GM06990 (cell line): ENCODE measurements at regions not wholly inside any gene's neighbourhood (a gene's known extent, or its start where the extent isn't known, plus 50 kb on each side); places are given as distances from the start of the nearest gene placed in this dataset.

Experiments used
- DNase-seq: peaks from one replicate; pipeline ENCODE4 v3.0.0-alpha.2; 2011; ENCODE audit not compliant: insufficient read length; ENCODE audit errors: extremely low read depth
- H3K27me3 ChIP-seq: replicated peaks from 2 replicates; pipeline ENCODE4 v1.6.0; 2011; ENCODE audit warnings: low read length; ENCODE audit not compliant: control insufficient read depth, insufficient read depth
- H3K36me3 ChIP-seq: 2 replicates; pipeline ENCODE4 v1.5.1; 2011; ENCODE audit warnings: low read length; ENCODE audit not compliant: control insufficient read depth, insufficient read depth
- H3K4me3 ChIP-seq: replicated peaks from 2 replicates; pipeline ENCODE4 v1.5.1; 2011; ENCODE audit warnings: low read depth, mild to moderate bottlenecking, control low read depth, low read length
- TF ChIP-seq, protein P1 (sequence below): IDR thresholded peaks from 2 replicates; pipeline ENCODE4 v1.5.1; 2011; ENCODE audit warnings: low read length, control low read depth, mild to moderate bottlenecking, inconsistent platforms; ENCODE audit not compliant: insufficient read depth, poor library complexity, severe bottlenecking

DNA sequence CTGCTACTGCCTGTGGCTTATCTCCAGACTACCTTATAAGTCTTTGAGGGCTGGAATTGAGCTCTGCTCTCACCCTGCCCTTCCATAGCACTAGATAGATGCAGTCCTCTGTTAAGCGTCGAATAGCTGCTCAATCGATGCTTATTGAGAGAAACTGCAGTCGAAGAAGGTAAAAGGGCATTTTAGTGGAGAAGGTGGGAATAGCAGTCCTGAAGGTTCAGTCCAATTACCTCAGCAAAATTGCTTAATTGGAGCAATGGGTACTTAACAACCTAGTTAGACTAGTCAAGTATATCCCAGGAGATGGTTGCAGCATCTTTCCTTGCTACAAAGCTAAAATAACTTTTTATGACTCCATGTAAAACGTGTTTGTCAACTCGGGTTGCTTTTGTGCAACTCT, 66.8 kb upstream of the NT5E start:
- Histone ChIP-seq H3K27me3 (no peaks in the 10 kb centered on the region), H3K36me3 (no peaks in the 10 kb centered on the region), H3K4me3 (no peak overlapping the region)
- TF ChIP-seq, protein P1, sequence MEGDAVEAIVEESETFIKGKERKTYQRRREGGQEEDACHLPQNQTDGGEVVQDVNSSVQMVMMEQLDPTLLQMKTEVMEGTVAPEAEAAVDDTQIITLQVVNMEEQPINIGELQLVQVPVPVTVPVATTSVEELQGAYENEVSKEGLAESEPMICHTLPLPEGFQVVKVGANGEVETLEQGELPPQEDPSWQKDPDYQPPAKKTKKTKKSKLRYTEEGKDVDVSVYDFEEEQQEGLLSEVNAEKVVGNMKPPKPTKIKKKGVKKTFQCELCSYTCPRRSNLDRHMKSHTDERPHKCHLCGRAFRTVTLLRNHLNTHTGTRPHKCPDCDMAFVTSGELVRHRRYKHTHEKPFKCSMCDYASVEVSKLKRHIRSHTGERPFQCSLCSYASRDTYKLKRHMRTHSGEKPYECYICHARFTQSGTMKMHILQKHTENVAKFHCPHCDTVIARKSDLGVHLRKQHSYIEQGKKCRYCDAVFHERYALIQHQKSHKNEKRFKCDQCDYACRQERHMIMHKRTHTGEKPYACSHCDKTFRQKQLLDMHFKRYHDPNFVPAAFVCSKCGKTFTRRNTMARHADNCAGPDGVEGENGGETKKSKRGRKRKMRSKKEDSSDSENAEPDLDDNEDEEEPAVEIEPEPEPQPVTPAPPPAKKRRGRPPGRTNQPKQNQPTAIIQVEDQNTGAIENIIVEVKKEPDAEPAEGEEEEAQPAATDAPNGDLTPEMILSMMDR = no peak
- DNase-seq = no peak

DNA sequence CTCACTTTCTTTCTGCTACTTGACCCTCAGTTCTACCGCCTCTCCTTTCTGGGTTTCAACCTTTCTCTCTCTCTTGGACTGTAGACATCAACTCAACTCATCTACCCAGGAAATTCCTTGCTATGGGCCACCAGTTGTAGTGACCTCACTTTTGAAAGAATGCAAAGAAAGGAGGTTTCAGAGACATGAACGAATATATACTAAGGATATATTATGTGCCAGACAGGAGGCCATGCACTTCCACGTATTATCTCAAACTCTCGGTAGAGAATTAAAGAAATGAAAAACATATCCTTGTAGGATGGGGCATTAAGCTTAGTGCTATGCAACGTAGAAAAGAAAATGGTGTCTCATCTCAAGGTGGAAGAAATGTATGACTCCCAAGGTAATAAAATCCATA, 67.3 kb upstream of the NT5E start:
- Histone ChIP-seq H3K36me3 (no peaks in the 10 kb centered on the region), H3K4me3 (no peak overlapping the region), H3K27me3 (no peaks in the 10 kb centered on the region)
- TF ChIP-seq, protein P1 = no peak
- no peak for DNase-seq

DNA sequence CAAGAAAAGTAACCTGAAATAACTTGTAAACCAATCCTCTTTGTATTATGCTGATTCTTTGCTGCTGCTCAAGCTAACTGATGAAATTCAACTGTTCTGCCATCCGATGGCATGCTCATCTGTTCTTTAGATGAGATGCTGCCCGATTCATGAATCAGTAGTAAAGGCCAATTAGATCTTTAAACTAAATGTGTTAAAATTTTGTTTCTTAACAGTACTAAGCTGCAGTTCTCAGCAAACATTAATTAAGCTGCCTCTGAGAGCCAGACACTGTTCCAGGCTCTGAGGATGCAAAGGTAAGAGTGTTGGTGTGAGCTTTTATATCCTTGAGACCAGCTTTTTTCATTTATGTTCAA, 77.0 kb upstream of the NT5E start:
- Histone ChIP-seq H3K4me3 (no peak overlapping the region), H3K27me3 (no peaks in the 10 kb centered on the region), H3K36me3 (no peaks in the 10 kb centered on the region)
- no peak for DNase-seq
- TF ChIP-seq, protein P1 = no peak

DNA sequence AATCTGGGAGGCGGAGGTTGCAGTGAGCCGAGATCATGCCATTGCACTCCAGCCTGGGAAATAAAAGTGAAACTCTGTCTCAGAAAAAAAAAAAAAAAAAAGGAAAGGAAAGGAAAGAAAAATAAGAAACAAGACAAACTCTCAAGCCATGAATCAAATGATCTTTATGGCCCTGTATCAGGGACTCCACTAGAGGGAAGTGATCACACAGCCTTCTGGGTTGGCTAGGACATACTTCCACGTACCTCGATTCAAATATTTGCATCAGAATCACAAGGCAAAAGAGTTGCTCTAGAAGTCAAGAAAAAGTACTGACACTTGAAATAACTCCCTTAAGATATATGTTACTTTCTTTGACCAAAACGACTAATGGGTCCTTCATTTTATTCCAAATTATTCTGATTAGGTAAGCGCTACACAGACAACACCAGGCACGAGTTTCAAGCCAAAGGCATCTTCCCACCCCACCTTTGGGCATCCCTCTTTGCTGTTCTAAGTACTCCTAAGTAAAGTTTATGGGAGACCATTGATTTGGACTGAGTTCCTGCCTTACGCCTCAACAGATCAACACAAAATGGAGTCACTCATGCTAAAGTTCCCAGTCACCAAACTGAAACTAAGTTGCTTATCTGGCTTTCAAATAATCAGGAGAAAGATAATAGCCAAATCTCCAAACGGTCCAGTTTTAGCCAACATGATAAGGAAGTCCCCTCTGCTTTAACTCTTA, 77.5 kb upstream of the NT5E start:
- Histone ChIP-seq H3K36me3 (no peaks in the 10 kb centered on the region), H3K4me3 (no peak overlapping the region), H3K27me3 (no peaks in the 10 kb centered on the region)
- TF ChIP-seq, protein P1 = peak; percentile 33
- DNase-seq = no peak

DNA sequence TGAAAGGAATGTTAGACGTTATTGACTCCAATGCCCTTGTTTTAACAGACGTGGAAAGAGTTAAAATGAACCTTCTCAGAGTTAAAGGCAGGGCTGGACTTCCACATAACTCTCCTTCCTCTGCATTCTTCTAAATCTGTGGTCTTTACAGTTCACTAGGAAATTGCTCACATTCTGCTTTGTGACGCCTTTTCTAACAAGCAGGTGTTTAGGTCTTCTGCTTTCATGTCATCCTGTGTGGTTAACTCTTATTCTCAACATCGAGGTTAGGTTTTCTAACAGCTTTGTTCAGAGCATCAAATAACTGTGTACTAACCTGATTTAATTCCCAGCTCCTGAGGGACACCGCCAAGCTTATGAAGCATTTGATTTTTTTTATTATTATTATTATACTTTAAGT, 81.3 kb upstream of the NT5E start:
- DNase-seq = peak; percentile 8
- H3K27me3 ChIP-seq = no peaks in the 10 kb centered on the region
- TF ChIP-seq, protein P1 = no peak
- H3K4me3 ChIP-seq = no peak overlapping the region
- H3K36me3 ChIP-seq = no peaks in the 10 kb centered on the region

GRCh38 chr6:85364344-85364743, 85.5 kb upstream of the NT5E start:
- Histone ChIP-seq H3K36me3 (no peaks in the 10 kb centered on the region), H3K4me3 (no peak overlapping the region), H3K27me3 (no peaks in the 10 kb centered on the region)
- TF ChIP-seq, protein P1 = no peak
- peak; percentile 13 for DNase-seq
